GM18511 (cell line): ENCODE measurements at regions not wholly inside any gene's neighbourhood (a gene's known extent, or its start where the extent isn't known, plus 50 kb on each side); places are given as distances from the start of the nearest gene placed in this dataset.

Source experiments
- ATAC-seq: cut with Tn5 transposase; IDR thresholded peaks from one replicate; pipeline ENCODE4 v1.9.1; 2021; ENCODE audit warnings: mild to moderate bottlenecking, moderate library complexity; ENCODE audit not compliant: unreplicated experiment

- no peak for ATAC-seq
Observed at GRCh38 chr22:49021926-49022815, 805.5 kb downstream of the BRD1 start.

- no peak for ATAC-seq
Observed at GRCh38 chr22:49021131-49021925, 806.3 kb downstream of the BRD1 start.

GRCh38 chr22:49019737-49020713, 807.6 kb downstream of the BRD1 start:
- ATAC-seq: no peak

- ATAC-seq: no peak
Observed at GRCh38 chr22:49018601-49019000, 809.1 kb downstream of the BRD1 start.

GRCh38 chr22:49017482-49018329, 810.0 kb downstream of the BRD1 start:
- no peak for ATAC-seq

- no peak for ATAC-seq
Observed at GRCh38 chr22:49016909-49017481, 810.7 kb downstream of the BRD1 start.

GRCh38 chr22:49015993-49016908, 811.4 kb downstream of the BRD1 start:
- ATAC-seq: no peak

- ATAC-seq: no peak
Observed at GRCh38 chr22:49015459-49015858, 812.2 kb downstream of the BRD1 start.

GRCh38 chr22:49014227-49015201, 813.2 kb downstream of the BRD1 start:
- no peak for ATAC-seq

GRCh38 chr22:49013707-49014106, 814.0 kb downstream of the BRD1 start:
- ATAC-seq: no peak

GRCh38 chr22:49012712-49013395, 814.8 kb downstream of the BRD1 start:
- no peak for ATAC-seq

GRCh38 chr22:49011769-49012648, 815.7 kb downstream of the BRD1 start:
- ATAC-seq: no peak

- ATAC-seq: no peak
Observed at GRCh38 chr22:49011379-49011768, 816.3 kb downstream of the BRD1 start.

GRCh38 chr22:49010901-49011300, 816.8 kb downstream of the BRD1 start:
- ATAC-seq: no peak

GRCh38 chr22:49010070-49010863, 817.4 kb downstream of the BRD1 start:
- ATAC-seq: no peak
